GF-D8 (cell line): ENCODE measurements at regions not wholly inside any gene's neighbourhood (a gene's known extent, or its start where the extent isn't known, plus 50 kb on each side); places are given as distances from the start of the nearest gene placed in this dataset.
"Not testable (repeated sequence)": the region's sequence is repeated elsewhere in the genome, so short reads cannot be mapped to it uniquely, and the experiment has no call there.

Experiments used
- DNase-seq: peaks from one replicate; lab custom pipeline; 2025; lab: John Stamatoyannopoulos, UW

DNA sequence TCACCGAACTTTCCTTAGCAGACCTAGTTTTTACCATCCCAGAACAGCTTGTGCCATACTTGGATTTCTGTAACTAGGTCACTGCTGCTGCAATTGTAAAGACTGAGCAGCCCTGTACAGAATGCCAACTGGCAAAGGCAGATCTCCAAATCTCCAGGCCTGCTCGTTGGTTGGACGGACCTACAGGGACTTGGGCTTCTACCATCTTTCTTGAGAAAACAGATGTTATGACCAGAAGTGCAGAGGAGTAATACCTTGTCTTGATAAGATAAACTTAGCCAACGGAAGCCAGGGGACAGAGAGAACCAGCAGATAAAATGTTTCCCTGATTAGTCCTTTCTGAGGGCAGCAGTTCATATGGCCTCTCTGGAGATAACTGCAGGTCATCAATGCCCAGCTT, 304.1 kb downstream of the RFPL4B start:
- DNase-seq = no peak

DNA sequence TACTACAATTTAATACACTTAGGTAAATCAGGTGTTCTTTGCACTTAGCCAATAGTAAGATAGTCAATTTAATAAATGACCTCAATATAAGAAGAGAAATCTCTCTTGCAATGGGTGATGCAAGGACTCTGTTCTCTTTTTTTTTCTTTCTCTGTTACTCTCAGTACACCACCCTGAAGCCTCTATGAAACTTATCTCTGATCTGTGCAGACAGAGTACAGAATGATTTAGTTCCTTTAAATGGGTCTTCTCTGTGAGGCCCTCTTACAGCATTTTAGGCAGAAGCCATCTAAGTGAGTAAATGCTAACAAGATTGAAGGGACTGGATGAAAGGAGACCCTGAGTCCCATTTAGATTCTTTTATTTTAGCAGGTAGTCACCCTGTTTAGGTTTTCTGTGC, 312.8 kb downstream of the RFPL4B start:
- no peak for DNase-seq

DNA sequence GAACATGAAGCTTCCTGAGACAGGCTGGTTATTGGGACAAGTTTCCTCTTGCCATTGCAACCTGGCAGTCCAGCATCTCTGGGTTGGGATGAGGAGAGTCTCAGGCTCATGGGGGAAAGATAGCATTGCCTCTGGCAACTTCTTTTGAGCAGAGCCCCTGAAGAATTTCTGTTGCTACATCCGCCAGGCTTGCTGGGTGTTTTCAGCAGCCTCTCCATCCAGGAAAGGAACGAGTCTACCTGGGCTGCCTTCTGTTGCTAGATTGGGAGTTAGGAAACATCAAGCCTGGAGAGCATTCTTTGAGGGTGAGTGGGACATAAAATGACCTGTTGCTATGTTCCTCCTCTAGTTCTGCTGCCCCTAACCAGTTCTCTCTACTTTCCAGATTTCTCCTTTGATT, 313.5 kb downstream of the RFPL4B start:
- no peak for DNase-seq

DNA sequence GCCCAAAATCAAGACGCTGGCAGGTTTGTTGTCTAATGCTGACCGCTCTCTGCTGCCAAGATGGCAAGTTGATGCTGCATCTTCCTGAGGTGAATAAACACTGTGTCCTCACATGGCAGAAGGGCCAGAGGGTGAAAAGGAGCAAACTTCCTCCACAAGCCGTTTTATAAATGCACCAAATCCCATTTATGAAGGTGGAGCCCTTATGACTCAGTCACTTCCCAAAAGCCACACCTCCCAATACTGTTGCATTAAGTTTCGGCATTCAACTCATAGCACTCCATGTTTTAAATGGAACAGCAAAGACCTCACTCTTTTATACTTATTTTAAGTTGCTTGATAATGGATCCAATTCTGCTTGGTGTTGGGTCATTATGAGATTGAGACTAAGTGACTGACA, 316.6 kb downstream of the RFPL4B start:
- DNase-seq = no peak

DNA sequence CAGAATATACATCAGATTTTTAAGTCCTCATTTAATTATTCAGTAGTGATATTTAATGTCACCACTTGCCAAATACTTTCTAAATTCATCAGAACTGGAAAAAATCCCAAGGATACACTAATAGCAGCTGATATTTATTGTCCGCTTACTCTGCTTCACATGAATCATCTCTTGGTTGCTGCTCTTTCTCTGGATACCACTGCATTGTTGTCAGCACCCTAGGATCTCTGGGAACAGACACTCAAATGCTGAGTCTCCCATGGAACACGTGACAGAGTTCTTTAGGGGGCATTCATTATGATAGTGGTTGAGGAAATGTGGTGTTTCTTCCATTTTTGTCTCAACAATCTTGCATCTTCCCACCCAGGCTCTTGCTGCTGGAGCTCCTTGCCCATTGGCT, 318.0 kb downstream of the RFPL4B start:
- no peak for DNase-seq

DNA sequence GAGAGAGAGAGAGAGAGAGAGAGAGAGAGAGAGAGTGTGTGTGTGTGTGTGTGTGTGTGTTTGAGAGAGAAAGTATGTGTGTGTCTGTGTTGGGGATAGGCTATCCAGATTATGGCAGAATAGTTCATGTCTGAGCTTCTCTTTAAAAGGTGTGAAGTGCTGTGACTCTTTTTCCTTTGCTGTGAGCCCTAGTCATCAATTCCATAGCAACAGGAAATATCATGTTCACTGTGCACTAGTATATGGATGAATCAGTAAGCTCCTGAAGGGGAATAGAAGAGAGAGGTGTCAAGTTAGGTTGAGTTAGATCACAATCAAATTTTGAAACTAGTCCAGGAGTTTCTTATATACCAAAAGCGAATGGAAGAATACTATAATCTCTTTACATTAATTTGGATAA, 318.7 kb downstream of the RFPL4B start:
- no peak for DNase-seq

DNA sequence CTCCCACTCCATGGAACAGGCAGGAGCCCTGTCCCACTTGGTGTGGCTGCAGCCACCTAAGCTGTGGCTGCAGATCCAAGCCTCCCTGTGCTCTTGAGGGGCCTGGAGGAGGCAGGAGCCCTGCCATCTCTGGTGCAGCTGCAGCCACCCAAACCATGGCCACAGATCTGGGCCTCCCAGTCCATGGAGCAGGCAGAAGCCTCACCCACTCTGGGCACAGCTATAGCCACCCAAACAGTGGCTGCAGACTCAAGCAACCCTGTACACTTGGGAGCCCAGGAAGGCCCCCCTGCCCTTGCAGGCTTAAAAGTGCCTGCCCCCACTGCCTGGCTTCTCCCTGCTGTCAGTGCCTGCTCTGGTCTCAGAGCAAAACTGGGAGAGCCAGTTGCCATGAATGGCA, 320.3 kb downstream of the RFPL4B start:
- no peak for DNase-seq

DNA sequence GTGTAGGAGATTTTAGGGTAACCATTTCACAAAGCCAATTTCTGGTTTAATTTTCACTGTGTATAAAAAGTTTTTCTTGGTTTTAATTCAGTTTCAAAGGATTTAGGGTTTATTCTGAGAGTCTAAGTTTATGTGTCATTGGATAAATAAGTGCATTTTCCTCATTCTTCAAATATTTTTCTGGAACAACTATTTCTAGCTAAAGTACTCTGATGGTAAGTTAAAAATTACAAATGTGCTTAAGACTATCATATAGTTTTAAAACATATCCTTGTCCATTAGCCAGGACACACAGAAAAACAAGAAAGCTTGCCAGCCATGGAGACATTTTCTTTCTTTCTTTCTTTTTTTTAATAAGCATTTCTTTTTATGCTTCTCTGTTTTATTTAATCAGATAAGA, 333.0 kb downstream of the RFPL4B start:
- no peak for DNase-seq

DNA sequence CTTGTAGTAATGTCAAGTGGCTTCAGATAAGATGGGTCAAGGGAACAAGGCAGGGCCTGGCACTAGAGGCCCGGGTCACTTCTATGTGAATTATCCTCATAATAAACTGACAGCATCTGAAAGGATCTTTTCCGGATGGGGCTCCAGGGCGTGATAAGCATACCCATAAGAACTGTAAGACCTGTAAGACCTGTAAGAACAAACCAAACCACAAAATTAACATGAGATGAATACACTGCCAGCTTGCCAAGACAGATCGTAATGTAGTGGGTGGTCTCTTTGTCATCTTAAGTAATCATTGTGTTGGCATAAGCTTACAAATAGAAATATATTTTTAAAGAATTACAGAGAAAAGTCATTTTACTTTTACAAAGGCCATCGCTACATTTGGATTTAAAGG, 334.9 kb downstream of the RFPL4B start:
- no peak for DNase-seq

DNA sequence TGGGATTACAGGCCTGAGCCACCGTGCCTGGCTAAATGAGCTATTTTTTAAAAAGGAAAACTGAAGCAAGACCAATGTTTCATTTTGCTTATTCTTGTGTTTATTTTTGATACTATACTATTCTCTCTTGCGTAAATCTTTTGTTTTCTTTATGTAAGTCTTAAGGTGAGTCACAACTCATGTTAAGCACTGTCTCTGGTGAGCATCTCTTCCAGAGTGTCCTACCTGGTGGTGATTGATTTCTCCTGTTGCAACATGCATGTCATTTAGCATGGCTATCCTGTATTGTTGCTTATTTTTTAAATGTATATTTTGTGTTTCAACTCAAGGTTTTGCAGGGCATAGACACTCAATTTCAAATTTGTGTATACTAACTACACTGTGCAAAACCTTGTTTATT, 336.0 kb downstream of the RFPL4B start:
- no peak for DNase-seq

DNA sequence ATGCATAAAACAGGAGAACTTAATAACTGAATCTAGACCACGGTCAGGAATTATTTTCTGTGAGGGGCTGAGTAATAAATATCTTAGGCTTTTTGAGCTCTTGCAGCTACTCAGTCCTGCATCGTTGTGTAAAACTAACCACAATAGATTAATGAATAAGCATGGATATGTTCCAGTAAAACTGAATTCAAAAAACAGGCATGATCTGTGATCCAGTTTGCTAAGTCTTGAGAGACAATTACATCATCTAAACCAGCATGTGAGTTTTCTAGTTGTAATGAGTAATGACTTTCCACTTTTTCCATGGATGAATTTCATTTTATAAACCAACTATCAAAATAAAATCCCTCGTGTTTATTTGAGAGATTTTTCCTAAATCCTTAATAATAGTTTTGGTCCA, 336.8 kb downstream of the RFPL4B start:
- DNase-seq = no peak

DNA sequence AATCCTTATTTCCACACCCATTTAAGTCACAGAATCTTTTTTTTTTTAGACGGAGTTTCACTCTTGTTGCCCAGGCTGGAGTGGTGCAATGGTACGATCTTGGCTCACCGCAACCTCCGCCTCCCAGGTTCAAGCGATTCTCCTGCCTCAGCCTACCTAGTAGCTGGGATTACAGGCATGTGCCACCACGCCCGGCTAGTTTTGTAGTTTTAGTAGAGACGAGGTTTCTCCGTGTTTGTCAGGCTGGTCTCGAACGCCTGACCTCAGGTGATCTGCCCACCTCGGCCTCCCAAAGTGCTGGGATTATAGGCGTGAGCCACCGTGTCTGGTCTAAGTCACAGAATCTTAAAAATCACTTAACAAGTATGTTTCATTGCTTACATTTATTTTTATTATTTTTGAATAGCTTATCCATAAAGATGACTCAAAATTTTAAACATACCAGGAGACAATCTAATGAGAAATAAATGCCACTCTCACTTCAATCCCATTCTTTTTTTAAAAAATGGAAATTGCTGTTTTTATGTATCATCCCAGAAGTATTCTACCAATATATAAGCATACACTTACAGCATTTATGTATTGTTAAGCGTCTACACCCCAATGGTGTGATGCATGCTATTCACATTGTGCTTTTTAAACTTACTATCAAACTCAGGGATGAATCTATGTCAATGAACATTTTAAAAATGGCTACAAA, 338.5 kb downstream of the RFPL4B start:
- DNase-seq = not testable (repeated sequence)

DNA sequence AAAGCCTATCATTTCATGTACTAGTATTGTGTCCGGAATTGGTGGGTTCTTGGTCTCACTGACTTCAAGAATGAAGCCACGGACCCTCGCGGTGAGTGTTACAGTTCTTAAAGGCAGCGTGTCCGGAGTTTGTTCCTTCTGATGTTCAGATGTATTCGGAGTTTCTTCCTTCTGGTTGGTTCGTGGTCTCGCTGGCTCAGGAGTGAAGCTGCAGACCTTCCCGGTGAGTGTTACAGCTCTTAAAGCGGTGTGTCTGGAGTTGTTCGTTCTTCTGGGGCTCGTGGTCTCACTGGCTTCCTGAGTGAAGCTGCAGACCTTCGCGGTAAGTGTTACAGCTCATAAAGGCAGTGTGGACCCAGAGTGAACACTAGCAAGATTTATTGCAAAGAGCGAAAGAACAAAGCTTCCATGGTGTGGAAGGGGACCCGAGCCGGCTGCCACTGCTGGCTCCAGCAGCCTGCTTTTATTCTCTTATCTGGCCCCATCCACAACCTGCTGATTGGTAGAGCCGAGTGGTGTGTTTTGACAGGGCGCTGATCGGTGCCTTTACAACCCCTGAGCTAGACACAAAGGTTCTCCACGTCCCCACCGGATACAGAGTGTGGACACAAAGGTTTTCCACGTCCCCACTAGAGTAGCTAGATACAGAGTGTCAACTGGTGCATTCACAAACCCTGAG, 341.5 kb downstream of the RFPL4B start:
- DNase-seq = not testable (repeated sequence)

DNA sequence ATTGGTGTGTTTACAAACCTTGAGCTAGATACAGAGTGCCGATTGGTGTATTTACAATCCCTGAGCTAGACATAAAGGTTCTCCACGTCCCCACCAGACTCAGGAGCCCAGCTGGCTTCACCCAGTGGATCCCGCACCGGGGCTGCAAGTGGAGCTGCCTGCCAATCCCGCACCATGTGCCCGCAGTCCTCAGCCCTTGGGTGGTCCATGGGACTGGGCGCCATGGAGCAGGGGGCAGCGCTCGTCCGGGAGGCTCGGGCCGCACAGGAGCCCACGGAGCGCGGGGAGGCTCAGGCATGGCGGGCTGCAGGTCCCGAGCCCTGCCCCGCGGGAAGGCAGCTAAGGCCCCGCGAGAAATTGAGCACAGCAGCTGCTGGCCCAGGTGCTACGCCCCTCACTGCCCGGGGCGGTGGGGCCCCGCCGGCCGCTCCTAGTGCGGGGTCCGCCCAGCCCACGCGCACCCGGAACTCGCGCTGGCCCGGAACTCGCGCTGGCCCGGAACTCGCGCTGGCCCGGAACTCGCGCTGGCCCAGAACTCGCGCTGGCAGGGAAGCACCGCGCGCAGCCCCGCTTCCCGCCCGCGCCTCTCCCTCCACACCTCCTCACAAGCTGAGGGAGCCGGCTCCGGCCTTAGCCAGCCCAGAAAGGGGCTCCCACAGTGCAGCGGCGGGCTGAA, 342.2 kb downstream of the RFPL4B start:
- not testable (repeated sequence) for DNase-seq

DNA sequence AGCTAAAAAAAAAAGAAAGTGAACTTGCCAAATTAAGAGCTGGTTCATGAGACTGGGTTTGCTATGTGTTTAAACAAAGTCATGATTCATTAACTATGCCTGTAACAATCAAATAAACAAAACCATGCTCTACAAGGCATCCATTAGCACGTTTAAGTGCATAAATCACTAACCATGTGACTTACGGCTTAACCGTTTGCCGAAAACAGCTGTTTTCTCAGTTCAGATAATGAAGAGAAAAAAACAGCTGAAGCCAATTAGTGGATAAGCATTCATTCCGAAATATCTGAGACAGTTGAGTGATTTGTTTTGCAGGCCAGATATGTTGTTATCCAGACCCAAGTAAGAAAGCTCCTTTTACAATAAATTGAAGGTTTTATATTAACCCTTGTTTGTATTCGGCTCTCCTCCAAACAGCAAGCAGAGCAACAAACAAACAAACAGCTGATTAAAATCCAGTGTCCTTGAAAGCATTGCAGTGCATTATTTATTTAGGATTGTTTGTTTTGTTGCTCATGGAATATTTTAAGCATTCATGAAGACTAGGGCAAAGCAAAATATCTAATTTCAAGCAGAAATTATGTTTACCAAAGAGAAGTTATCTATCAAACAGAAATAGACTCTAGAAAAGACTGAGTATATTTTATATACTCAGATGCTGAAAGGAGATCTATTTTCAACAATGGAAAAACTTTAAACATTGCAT, 343.5 kb downstream of the RFPL4B start:
- DNase-seq = no peak

DNA sequence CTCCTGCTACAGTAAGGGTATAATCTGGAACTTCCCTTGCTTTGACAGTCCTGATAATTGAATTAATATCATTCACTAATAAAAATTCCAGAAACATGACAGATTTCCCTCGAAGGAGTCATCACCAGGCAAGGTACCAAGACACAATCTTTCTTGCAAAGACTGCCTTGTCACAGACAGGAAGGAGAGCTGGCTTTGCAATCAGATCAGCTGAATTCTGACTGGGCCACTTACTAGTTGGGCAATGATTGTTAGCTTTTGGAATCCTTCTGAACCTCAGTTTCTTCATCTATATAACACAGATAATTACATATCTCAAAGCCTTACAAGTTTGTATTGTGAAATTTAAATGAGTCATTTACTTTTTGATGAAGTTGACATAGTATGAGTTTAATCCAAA, 344.2 kb downstream of the RFPL4B start:
- no peak for DNase-seq

DNA sequence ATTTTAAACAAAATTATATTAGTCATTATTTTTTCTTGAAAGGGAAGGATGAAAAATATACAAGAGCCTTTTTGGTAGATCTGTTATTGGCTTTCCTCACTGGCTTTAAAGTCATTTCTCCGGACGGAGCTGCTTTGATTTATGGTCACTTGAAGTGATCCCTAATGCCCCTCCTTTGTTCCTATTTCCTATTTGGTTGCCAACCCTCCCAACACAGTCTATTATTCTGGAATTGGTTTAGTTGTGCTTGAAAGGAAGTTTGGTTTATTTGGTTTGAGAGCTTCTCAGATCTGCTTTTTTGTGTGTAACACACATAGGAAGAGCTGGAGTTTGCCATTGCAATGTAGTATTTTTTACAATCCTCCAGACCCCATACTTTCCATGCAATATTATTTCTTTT, 347.9 kb downstream of the RFPL4B start:
- DNase-seq = no peak

DNA sequence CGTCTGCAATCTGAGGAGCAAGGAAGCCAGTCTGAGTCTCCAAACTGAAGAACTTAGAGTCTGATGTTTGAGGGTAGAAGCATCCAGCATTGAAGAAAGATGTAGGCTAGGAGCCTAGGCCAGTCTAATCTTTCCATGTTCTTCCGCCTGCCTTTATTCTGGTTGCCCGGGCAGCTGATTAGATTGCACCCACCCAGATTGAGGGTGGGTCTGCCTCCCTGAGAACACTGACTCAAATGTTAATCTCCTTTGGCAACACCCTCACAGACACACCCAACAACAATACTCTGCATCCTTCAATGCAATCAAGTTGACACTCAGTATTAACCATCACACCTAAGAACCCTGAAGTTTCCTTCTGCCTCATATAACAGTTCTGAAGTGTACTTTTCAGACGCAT, 350.1 kb downstream of the RFPL4B start:
- no peak for DNase-seq

DNA sequence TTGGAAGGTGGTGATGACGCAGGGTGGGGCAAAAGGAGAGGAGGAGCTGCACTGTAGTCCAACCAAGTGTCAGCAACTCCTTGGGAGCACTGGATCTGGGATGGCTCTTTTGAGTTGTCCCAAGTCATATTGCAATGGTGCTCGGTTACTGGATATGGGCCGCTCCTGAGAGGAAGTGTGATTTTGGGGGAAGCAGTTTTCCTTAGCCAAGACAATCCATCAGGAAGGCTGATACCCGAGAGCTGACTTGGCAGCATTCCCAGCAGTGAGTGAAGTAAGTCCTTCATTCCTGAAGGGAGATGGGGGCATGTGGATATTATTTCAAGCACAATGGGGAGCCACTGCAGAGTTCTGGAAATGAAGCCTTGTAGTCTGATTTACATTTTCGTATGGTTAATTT, 354.1 kb downstream of the RFPL4B start:
- DNase-seq = no peak

DNA sequence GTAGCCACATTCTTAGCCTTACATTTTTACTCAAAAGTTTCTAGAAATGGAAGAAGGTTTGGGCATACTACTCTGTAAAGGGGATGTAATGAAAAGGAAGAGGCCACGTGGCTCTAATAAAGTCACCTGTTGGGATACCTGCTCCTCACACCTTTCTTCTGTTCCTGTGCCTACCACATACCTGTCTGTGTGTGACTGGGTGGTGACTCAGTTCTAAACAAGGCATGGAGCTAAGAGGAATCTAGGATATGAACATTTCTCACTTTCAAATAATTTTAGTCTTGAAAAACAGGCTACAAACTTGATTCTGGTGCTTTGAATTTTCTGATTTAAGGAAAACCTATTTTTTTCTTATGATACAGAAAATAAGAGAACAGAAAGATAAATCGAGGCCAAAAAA, 363.6 kb downstream of the RFPL4B start:
- DNase-seq = no peak

DNA sequence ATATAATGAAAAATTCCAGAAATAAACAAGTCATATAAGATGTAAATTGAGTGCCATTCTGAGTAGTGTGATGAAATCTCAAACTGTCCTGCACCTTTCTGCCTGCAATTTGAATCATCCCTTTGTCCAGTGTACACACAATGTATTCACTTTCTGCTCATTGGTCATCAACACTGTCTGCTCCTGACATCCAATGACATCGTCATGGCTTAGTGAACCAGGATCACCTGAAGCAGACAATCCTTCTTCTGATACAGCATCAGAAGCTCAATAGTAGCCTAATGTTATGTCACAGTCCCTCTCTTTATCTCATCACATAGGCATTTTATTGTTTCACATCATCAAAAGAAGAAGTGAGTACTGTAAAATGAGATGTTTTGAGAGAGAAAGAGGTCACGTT, 366.3 kb downstream of the RFPL4B start:
- no peak for DNase-seq

DNA sequence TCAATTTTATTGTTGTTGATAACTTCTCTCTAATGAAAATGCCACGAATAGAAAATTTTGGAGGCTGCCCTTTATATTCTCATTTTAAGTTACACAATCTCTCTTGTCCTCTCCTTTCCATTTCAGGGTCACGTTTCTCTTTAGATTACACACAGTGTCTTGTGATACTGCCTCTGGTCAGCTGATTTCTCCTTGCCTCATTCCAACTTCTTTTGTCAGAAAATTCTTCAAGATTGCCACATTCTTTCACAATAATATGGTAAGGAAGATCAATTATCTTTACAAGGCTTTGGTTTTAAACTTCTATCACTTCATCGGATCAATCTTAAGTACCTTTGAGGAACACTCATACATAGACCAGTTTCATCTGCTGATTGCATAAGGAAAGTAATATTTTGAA, 370.3 kb downstream of the RFPL4B start:
- DNase-seq = no peak

DNA sequence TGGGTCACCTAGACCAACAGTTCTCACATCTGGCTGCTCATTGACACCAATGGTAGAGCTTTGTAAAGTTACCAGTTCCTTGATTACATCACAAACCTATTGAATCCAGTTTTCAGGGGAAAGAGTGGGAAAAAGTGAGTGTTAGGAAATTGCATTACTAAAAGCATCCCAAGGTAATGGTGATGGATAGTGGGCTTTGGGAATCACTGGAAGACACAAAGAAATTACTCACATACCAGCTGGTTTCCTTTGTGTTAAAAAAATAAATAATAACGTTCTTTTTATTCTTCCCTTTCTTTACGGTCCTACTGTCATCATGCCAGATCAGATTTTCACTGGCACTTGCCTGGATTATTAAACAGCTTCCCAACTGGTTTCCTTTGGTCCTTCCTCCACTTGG, 370.7 kb downstream of the RFPL4B start:
- no peak for DNase-seq
